ENCODE measurements at regions not wholly inside any gene's neighbourhood (a gene's known extent, or its start where the extent isn't known, plus 50 kb on each side); places are given as distances from the start of the nearest gene placed in this dataset.
"Not testable (repeated sequence)": the region's sequence is repeated elsewhere in the genome, so short reads cannot be mapped to it uniquely, and the experiment has no call there.

DNA sequence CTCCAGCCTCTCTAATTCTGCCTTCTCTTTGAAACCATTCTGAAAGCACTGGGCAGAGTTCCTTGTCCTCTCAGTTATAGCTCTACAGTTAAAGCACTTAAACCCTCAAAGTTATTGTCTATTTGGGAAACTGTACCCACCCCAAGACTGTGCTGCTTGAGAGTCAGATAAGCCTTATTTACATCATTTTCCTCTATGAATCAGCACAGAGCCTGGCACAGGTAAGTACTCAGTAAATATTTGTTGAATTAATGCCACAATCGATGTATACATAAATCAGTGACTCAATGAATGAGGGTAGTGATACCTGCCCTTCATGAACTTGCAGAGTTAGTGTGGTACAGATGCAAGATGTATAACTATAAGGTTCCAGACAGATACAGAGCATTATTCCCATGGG is 549.4 kb upstream of the KLF4 start:
- TF ChIP-seq, protein P1, sequence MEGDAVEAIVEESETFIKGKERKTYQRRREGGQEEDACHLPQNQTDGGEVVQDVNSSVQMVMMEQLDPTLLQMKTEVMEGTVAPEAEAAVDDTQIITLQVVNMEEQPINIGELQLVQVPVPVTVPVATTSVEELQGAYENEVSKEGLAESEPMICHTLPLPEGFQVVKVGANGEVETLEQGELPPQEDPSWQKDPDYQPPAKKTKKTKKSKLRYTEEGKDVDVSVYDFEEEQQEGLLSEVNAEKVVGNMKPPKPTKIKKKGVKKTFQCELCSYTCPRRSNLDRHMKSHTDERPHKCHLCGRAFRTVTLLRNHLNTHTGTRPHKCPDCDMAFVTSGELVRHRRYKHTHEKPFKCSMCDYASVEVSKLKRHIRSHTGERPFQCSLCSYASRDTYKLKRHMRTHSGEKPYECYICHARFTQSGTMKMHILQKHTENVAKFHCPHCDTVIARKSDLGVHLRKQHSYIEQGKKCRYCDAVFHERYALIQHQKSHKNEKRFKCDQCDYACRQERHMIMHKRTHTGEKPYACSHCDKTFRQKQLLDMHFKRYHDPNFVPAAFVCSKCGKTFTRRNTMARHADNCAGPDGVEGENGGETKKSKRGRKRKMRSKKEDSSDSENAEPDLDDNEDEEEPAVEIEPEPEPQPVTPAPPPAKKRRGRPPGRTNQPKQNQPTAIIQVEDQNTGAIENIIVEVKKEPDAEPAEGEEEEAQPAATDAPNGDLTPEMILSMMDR (IDR thresholded peaks at IDR 0.05), result no peak
- Mint-ChIP-seq H3K4me3 (ENCODE audit: unreplicated experiment) (no peak overlapping the region), H3K36me3 (ENCODE audit: unreplicated experiment) (peaks cover 6% of the 10 kb centered on the region), H3K27me3 (ENCODE audit: unreplicated experiment) (no peaks in the 10 kb centered on the region), H3K9me3 (ENCODE audit: unreplicated experiment) (peaks cover 9% of the 10 kb centered on the region), H3K4me1 (ENCODE audit: unreplicated experiment) (peaks cover 25% of the 10 kb centered on the region), H3K27ac (ENCODE audit: unreplicated experiment) (no peak overlapping the region)
- DNase-seq (ENCODE audit: extremely low spot score, unreplicated experiment), result no peak

DNA sequence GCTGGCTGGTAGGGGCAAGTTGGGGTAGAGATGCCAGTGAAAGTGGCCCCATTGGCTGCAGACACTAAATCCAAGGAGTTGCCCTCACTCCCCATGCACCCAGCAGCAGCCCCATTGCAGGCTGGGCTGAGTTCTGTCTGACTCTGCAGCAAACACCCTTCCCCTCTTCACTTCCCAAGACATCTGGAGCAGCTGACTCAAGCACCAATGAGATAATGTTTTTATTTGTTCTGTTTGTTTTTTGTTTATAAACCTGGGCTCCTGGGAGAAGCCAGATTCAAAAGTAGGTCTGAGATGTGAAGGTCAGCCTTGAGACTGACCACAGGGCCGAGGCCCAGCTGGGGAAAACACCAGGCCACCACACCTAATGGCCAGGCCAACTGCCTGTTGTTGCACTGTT is 545.9 kb upstream of the KLF4 start:
- H3K36me3 Mint-ChIP-seq (ENCODE audit: unreplicated experiment), result peaks cover 6% of the 10 kb centered on the region
- H3K4me3 Mint-ChIP-seq (ENCODE audit: unreplicated experiment), result no peak overlapping the region
- no peaks in the 10 kb centered on the region for H3K27me3 Mint-ChIP-seq (ENCODE audit: unreplicated experiment)
- H3K27ac Mint-ChIP-seq (ENCODE audit: unreplicated experiment), result no peak overlapping the region
- peaks cover 11% of the 10 kb centered on the region for H3K4me1 Mint-ChIP-seq (ENCODE audit: unreplicated experiment)
- H3K9me3 Mint-ChIP-seq (ENCODE audit: unreplicated experiment), result peaks cover 10% of the 10 kb centered on the region
- TF ChIP-seq, protein P1 (IDR thresholded peaks at IDR 0.05), result no peak
- no peak for DNase-seq (ENCODE audit: extremely low spot score, unreplicated experiment)

DNA sequence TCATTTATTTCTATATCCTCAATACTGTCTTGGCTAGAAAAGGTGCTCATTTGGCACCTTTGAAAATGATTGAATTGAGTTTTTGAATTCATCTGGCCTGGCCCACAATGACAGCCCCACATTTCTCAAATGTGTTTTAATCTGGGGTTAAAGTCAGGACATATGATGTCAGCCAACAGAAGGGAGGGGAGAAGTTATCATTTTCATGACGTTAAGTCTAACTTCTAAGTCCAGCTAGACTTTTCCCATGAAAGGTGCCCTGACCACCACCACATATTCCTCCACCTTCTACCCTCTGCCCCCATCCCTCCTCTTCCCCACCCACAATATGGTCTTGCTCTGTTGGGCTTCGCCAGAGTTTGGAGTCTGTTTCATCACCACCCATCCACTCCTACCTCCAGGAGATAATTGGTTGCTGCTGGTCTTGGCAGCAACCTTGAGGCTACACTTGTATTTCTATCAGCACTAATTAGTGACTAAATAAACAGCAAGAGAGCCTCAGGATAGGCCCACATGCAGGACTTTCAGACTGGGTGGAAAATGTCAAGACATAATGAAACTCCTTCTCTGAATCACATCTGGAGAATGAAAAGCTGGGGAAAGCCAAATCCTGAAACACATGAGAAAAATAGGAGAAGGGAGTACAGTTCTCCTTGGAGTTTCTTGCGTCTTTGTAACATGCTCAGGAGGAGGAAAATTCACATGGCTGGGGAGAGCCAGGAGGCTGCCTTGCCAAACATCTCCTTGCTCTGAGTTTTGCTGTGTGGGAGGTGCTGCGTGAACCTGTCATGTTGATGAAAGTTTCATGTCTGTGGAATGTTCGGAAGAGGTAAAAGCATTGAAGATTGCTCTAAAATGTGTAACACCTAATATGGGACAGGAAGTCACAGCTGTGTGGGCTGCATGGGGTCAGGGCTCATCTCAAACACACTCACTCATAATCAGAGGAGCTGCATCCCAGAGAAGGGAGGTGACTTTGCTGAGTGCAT is 544.7 kb upstream of the KLF4 start:
- no peaks in the 10 kb centered on the region for H3K27me3 Mint-ChIP-seq (ENCODE audit: unreplicated experiment)
- no peak overlapping the region for H3K27ac Mint-ChIP-seq (ENCODE audit: unreplicated experiment)
- H3K9me3 Mint-ChIP-seq (ENCODE audit: unreplicated experiment), result peaks cover 10% of the 10 kb centered on the region
- H3K4me3 Mint-ChIP-seq (ENCODE audit: unreplicated experiment), result no peak overlapping the region
- TF ChIP-seq, protein P1 (IDR thresholded peaks at IDR 0.05), result no peak
- H3K4me1 Mint-ChIP-seq (ENCODE audit: unreplicated experiment), result peaks cover 8% of the 10 kb centered on the region
- H3K36me3 Mint-ChIP-seq (ENCODE audit: unreplicated experiment), result peaks cover 6% of the 10 kb centered on the region
- no peak for DNase-seq (ENCODE audit: extremely low spot score, unreplicated experiment)

DNA sequence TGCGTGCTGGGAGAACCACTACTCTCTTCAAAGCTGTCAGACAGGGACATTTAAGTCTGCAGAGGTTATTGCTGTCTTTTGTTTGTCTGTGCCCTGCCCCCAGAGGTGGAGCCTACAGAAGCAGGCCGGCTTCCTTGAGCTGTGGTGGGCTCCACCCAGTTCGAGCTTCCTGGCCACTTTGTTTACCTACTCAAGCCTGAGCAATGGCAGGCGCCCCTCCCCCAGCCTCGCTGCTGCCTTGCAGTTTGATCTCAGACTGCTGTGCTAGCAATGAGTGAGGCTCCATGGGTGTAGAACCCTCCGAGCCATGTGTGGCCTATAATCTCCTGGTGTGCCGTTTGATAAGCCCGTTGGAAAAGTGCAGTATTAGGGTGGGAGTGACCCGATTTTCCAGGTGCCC is 542.5 kb upstream of the KLF4 start:
- not testable (repeated sequence) for DNase-seq (ENCODE audit: extremely low spot score, unreplicated experiment); H3K4me3 Mint-ChIP-seq (ENCODE audit: unreplicated experiment); H3K36me3 Mint-ChIP-seq (ENCODE audit: unreplicated experiment); H3K9me3 Mint-ChIP-seq (ENCODE audit: unreplicated experiment); H3K4me1 Mint-ChIP-seq (ENCODE audit: unreplicated experiment); H3K27ac Mint-ChIP-seq (ENCODE audit: unreplicated experiment); H3K27me3 Mint-ChIP-seq (ENCODE audit: unreplicated experiment)

DNA sequence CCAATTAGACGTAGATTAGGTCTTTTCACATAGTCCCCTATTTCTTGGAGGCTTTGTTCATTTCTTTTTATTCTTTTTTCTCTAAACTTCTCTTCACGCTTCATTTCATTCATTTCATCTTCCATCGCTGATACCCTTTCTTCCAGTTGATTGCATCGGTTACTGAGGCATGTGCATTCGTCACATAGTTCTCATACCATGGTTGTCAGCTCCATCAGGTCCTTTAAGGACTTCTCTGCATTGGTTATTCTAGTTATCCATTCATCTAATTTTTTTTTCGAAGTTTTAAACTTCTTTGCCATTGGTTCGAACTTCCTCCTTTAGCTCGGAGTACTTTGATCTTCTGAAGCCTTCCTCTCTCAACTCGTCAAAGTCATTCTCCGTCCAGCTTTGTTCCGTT is 541.7 kb upstream of the KLF4 start:
- H3K4me3 Mint-ChIP-seq (ENCODE audit: unreplicated experiment); DNase-seq (ENCODE audit: extremely low spot score, unreplicated experiment); H3K27ac Mint-ChIP-seq (ENCODE audit: unreplicated experiment); H3K27me3 Mint-ChIP-seq (ENCODE audit: unreplicated experiment); H3K4me1 Mint-ChIP-seq (ENCODE audit: unreplicated experiment); H3K9me3 Mint-ChIP-seq (ENCODE audit: unreplicated experiment); H3K36me3 Mint-ChIP-seq (ENCODE audit: unreplicated experiment): not testable (repeated sequence)

DNA sequence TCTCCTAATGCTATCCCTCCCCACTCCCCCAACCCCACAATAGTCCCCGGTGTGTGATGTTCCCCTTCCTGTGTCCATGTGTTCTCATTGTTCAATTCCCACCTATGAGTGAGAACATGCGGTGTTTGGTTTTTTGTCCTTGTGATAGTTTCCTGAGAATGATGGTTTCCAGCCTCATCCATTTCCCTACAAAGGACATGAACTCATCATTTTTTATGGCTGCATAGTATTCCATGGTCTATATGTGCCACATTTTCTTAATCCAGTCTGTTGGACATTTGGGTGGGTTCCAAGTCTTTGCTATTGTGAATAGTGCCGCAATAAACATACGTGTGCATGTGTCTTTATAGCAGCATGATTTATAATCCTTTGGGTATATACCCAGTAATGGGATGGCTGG is 537.1 kb upstream of the KLF4 start:
- H3K27me3 Mint-ChIP-seq (ENCODE audit: unreplicated experiment); H3K36me3 Mint-ChIP-seq (ENCODE audit: unreplicated experiment); H3K4me3 Mint-ChIP-seq (ENCODE audit: unreplicated experiment); DNase-seq (ENCODE audit: extremely low spot score, unreplicated experiment); H3K27ac Mint-ChIP-seq (ENCODE audit: unreplicated experiment); H3K4me1 Mint-ChIP-seq (ENCODE audit: unreplicated experiment): not testable (repeated sequence)
- H3K9me3 Mint-ChIP-seq (ENCODE audit: unreplicated experiment), result peaks cover 12% of the 10 kb centered on the region

All from osteocyte (in vitro differentiated cells).